ENCODE measurements at regions not wholly inside any gene's neighbourhood (a gene's known extent, or its start where the extent isn't known, plus 50 kb on each side); places are given as distances from the start of the nearest gene placed in this dataset.

DNA sequence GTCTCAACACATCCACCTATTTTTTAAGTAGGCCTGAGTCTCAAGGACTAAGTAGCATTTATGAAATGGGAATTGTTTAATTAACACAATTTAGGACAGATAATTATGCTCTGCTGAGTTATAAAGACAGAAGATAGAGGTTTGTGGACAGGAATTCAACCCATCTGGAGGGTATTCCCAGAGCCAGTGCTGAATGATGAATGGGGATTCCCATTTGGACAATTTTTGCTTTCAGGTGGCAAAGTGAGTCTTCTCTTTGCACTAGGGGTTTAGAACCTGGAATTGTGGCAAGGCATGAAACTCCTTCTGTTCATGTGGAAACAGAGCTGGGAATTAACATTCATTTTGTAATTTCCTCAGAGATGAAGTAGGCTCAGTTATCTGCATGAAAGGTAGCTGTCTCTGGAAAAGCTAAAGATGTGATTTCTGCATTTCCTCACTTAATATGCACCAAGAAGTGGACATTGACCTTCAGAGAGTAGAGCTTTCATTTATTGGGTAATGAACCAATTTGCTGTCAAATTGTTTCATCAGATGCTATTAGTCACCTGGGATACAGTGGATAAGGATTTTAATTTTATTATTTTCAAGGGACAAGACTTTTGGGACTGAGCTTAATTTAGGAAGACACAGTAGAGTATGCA, 212.1 kb upstream of the NRXN1 start:
- no peak for DNase-seq

DNA sequence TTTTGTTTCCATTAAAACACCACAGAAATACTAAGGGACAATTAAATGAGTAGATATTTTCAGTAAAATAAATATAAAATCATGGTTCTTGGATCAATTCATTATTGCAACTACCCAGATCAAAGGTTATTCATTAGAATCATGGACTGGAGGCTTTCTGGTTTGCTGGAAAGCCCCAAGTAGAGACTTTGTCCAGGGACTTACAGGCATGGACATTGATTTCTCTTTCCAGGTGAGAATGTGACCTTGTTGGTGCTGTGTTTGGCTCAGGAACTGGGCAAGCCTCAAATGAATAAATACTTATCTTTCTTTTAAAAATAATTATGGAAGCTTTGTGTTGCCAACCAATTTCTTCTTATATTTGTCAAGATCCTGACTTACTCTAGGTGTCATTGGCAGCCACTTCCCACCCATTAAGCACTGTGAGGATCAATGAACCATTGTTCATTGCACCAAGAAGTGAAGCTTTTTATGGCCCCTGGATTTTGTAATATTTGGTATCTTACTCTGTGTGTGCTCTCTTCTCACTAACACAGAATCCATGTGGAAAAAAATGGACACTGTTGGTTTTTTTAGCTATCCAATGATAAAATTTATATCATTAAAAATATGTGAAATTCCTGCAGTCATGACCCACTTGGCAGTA, 205.8 kb upstream of the NRXN1 start:
- DNase-seq, result no peak

DNA sequence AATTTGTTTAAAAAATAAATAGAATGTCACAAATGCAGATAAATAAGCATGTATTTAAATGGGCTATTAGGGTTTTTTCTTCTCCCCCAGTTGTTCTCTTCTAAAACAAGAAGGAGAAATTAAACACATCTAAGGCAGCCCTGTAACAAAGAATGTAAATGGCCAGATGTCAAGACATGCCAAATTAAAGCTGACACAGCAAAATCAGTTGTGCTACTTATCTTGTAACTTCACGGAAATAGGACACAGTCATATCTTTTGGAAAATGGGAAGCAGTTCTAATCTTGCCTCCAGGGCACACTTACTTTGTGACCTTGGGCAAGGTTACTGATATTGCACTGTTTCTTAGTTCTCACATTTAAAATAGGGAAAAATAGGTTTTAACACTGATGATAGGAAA, 200.1 kb upstream of the NRXN1 start:
- DNase-seq, result no peak

DNA sequence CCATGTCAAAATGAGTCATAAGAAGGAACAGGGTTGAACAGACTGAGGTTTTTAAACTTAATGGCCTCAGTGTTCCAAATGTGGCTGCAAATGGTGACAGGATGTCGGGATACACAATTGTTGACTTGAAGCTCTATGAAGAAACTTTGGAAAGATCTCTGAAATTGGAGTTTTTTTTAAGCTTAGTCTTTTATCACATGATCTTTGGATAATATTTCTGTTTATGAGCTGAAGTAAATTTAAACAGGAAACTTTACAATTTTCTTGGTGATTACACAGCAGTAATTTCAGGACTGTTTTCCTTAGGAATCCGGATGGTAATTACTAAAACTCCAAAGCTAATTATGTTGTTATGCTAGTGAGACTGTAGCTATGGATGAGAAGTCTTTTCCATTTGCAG, 199.1 kb upstream of the NRXN1 start:
- no peak for DNase-seq

DNA sequence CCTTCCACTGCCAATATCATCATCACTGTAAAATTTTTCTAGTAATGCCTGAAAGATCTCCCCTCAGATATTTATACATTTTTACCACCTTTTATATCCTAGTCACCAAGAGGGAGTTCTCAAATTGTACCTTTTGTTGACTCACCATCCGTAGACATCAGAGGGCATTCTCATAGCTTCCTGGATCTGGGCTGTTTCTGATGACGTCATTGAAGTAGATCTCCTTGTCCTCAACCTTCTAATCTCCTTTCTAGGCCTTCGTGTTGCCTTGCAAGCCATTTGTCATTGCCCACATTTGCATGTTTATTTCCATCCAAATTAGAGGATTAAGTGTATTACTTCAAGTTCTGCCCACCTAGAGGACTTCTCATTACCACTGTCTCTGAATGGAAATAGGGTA, 193.4 kb upstream of the NRXN1 start:
- no peak for DNase-seq

DNA sequence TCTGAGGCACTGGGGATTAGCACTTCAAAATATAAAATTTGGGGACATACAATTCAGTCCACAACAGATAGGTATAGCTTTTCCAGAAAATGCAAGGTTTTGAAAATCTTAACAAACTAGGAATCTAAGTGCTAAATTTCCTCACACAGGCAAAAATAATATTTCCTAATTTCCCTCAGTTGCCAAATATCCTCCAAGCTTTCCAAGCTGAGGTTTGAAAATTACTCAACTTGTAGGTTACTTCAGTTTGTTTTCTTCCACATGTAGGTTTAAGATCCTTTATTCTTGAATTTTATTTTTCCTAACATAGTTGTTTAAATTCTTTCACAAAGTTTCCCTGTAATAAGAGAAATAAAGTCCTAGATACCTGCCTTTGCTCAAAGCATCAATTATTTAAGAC, 192.9 kb upstream of the NRXN1 start:
- DNase-seq, result no peak

DNA sequence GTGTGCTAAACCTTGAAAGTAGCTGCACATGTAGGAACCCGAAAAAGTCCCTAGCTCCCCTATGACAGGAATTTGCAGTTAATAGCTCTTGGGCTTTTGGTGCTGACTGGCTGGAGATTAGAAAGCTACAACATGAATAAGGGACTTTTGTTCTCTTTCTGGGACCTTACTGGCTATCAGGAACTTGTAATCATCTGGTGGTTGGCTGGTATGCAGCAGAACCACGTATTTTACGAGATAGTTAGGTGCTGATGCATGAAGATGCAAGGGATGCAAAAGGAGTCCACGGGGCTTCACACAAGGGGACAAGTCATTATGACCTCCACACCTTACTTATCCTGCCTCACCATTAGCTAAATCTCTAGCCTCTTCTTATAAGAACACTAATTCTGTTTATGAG, 190.2 kb upstream of the NRXN1 start:
- DNase-seq, result no peak

DNA sequence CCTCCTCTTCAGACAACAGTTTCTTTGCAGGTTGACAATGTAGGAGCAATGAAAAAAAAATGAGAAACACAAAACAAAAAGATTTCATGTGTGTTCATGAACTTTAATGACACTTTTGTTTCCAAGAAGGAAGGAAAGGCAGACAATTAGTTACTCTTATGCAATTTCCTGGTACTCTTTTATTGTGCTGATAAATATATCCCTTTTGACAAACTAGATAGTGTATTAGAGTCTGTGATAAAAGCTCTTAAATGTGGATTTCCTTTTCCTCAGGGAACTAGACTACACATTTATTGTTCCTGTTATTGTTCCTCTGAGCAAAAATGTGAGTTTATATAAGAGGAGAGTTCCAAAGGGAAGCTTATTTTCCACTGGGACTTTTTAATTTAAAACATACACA, 188.7 kb upstream of the NRXN1 start:
- DNase-seq, result no peak

DNA sequence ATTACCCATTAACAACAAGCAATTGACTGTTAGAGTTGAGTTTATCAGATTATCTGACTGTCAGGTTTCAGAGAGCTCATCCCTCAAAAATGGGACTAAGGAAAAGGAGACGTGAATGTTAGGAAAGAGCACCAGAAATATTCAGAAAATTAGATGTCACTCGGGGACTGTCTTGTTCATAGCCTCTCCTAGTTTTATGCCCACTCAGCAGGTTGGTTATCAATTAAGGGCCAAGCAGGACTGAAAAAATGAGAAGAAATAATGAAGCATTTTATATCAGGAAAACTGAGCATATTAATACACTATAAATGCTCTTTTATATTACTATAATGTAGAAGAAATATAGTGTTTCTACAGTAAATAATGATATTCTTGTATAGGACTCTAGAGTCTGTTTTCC, 188.1 kb upstream of the NRXN1 start:
- no peak for DNase-seq

DNA sequence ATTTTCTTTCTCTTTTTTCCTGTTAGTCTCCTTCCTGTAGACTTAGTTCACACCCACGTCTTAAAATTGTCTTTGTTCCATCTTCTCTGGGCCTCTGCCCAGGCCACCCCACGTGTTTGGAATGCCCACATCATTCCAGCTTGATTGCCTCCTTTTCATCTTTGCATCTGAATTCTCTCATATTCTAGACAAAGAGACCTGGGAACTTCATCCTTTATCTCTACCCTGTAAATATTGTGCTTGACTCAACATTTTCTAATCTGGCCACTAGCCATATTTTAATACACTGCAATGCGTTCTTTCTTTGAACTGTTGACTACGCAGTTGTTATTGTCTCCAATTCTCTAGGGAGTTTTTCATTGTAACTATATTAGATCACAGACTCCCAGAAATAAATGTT, 187.5 kb upstream of the NRXN1 start:
- no peak for DNase-seq

DNA sequence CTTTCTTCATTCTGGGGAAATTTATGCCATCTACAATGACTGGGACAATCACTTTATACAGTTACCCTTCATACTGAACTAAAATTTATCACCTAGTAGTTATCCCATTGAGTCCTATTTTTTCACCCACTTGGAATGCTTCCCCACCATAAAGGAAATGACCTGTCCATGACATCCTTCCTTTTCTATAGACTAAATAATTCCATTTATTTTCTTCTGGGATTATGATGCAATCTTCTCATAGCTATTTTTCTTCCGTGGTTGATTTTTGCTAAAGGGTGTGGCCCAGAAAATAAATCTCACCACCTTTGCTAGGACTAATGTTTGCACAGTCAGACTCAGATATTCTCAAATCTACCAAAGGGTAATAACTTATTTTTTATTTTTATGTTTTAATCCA, 186.1 kb upstream of the NRXN1 start:
- DNase-seq, result no peak

DNA sequence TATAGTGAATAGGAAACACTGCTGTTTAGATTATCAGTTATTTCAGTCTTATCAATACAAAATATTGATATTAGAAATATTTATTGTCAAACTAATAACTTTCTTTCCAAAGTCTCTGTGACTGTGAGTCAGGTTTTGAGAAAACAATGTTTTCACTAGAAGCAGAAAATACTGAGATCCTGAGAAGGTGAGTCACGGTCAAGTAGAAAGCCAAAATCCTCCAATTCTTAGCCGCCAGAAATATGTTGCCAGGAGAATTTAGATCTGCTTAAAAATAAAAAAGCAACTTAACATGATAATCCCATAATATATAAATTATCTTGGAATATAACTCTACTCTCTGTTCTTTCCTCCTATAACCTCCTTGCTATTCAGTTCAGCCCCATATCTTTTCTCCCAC, 181.9 kb upstream of the NRXN1 start:
- DNase-seq, result no peak

DNA sequence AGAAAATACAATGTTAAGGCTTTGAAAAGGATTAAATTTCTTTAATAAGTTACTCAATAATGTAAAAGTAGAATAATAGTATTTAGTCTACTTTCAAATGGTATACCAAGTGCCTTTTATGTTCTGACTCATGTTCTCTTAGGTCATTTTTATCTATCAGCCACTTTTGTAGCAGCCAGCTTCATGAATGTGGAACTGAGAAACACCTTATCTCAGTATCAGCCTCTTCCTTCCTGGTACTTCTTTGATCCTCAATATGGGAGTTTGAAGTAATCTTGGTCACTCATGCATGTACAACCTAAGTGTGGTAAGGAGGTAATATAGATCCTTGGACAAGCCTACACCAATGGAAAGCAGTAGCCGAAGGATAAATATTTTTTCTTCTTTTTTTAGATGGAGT, 180.4 kb upstream of the NRXN1 start:
- no peak for DNase-seq

DNA sequence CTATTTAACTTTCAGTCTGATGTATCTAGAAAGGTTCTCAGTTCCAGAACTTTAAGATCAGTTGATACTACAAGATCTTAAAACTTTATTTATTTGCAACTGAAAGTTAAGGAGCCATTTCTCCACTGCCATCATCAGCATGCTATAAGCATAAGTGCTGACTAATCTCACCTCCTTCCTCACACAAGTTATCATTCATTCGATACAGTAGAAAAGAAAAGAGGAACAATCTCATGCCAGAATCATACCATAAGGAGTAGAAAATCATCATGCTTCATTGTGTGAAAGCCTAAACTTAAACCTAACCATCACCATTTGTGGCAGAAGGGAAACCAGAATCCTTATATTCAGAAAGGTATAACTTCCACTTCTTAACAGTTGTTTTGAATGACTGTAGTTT, 176.6 kb upstream of the NRXN1 start:
- DNase-seq, result no peak

DNA sequence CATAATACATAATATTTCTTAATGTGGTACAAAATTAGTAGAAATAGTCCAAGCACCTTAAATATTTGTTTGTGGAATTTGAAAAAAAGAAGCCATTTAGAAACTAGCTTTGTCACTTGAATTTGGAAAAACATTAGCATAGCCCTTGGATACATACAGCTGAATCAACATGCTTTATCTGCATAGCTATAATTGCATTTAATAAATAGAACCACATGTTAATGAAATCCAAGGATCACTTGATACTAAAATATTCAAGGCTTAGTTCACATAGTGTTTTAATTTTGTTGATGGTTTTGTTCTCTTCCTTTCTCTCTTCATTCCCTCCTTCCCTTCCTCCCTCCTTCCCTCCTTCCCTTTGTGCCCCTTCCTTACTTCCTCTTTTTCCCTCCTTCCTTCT, 169.4 kb upstream of the NRXN1 start:
- DNase-seq, result no peak

DNA sequence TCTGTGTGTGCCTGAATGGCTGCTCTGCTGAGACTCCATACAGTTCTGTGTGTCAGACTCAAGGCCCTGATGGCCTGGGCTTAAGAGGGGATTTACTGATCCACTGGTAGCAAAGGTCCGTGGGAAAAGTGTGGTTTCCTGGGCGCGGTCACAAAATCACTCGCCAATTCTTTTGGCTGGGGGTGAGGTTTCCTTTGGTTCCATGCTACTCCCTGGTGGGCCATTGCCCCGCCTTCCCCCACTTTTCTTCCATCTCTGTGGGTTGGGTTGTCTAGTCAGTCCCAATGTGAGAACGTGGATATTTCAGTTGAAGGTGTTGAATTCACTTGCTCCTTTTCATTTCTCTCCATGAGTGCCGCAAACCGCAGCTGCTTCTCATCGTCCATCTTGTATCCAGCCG, 162.7 kb upstream of the NRXN1 start:
- no peak for DNase-seq

DNA sequence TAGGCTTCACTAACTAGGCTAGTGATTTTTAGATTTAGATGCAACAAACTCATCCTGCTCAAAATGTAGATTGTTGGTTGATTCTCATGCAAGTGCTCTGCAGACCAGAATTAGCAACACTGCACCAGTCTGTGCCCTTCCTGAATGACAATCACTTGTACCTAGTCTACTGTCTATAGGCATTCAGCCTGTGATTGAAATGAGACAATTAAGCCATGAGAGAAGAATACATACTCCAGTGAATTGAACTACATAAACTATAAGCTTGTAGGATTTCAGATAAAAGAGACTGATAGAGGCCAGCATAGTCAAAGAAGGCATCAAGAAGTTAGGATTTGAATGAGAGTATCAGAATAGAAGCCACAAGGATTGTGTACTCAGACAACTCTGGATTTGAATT, 138.3 kb upstream of the NRXN1 start:
- DNase-seq, result no peak

DNA sequence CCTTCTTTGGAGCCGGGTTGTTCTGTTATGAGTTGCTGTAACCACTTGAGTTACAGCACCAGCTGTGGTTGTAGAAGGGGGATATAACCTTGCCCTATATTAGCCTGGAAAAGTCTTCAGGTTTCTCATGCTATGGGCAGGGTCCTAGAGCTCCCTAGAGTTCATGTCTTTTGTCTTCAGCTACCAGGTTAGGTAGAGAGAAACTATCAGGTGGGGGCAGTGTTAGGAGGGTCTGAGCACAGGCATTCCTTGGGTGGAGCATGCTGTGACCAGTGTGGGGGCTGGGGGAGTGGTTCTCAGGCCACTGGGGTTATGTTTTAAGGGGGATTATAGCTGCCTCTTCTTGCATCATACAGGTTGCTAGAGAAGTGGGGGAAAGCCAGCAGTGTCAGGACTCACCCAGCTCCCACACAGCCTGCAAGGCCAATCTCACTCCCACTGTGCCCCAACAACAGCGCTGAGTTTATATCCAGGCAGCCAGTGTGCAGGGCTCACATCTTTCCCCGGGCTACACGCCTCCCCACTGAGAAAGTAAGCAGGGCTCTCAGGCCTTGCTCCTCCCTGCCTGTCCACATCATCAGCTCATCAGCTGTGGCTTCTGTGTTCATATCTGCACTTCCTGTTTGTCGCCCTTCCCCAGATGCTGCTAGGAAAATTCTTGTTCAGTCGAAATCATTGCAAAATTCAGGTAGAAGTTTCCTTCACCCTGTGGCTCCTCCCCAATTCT, 133.8 kb upstream of the NRXN1 start:
- no peak for DNase-seq

DNA sequence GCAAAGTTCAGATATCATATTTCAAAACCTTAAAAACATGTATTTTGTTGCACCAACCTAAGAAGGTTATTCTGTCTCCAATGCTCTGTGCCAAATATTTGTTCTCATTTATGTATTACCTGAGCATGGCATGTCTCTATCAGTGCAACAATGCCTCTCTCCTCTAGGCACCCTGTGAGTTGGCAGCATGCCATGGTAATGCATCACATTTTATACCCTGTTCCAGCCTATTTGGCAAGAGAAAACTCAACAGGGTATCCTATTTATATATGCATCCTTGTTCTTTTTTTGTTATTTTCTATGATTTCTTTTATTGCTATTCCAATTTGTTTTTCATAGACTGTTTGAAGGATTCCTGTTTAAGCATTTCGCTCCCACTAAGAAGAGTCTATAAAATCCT, 126.3 kb upstream of the NRXN1 start:
- no peak for DNase-seq

DNA sequence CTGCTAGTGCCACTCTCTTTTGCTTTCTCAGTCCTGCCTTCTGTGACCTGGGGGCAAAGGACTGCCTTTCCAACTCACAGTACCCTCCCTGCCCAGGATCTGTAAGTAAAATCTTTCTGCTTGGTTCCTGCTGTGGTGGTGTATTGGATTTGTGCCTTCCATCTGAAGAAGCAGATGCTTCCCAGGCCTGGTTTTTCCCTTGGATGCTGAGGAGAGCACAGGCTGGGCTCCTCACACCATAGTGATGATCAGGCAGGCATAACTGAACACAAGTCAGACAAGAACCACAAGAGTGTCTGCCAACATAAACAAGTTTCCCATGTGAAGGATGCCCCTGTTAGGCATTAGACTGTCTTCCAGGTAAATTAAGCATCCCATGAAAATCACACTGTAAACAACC, 121.3 kb upstream of the NRXN1 start:
- no peak for DNase-seq

DNA sequence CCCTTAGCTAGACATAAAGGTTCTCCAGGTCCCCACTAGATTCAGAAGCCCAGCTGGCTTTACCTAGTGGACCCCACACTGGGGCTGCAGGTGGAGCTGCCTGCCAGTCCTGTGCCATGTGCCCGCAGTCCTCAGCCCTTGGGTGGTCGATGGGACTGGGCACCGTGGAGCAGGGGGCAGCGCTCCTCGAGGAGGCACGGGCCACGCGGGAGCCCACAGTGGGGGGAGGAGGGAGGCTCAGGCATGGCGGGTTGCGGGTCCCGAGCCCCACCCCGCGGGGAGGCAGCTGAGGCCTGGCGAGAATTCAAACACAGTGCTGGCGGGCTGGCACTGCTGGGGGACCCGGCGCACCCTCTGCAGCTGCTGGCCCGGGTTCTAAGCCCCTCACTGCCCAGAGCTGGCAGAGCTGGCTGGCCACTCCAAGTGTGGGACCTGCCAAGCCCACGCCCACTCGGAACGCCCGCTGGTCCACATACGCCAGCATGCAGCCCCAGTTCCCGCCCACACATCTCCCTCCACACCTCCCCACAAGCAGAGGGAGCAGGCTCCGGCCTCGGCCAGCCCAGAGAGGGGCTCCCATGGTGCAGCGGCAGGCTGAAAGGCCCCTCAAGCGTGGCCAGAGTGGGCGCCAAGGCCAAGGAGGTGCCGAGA, 119.7 kb upstream of the NRXN1 start:
- DNase-seq, result no peak

DNA sequence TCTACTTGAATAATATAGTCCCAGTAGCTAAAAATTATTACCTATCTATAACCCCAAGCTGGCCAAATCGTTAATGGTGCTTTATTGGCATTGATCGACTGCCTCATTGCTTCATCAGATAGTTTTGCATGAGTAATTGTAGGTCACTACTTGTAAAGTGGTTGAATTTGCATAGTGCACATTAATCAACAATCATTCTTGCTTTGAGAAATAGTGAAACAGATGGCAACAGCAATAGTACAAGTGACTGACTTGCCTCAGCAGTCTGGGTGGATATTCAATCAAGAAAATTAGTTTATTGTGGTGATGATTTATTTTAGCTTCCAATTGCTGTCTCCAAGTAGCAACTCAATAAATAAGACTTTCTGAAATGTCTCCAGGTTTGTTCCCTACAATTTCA, 117.8 kb upstream of the NRXN1 start:
- no peak for DNase-seq

DNA sequence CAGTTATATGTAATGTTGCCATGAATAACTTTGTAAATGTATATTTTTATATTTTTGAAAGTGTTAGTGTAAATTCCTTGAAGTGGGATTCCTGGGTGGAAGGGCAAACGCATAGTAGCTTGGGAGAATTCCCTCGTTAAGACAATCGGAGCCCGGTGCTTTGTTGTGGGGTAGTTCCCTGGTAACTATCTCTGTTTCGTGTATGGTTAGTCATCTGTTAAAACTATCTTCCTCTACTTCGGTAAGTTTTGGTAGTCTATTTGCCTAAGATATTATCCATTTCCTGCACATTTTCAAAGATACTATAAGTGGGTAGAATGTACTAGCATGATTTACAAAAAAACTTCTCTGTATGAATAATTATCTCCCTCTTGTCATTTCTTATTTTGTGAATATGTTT, 113.8 kb upstream of the NRXN1 start:
- DNase-seq, result no peak

DNA sequence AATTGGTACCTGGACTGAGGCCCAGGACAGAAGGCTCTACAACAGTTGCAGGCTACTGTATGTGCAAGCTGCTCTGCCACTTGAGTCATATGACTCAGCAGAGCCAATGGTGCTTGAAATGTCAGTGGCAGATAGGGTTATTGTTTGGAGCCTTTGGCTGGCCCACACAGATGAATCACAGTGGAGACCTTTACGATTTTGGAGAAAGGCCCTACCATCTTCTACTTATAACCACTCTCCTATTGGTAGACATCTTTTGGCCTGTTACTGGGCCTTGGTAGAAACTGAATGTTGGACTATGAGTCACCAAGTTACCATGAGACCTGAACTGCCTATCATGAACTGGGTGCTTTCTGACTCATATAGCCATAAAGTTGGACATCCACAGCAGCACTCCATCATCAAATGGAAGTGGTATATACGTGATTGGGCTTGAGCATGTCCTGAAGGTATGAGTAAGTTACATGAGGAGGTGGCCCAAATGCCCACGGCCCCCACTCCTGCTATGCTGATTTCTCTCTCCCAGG, 88.9 kb upstream of the NRXN1 start:
- no peak for DNase-seq
